Trophoblast cell (in vitro differentiated cells and primary cell): ENCODE measurements at regions not wholly inside any gene's neighbourhood (a gene's known extent, or its start where the extent isn't known, plus 50 kb on each side); places are given as distances from the start of the nearest gene placed in this dataset.
A peak's percentile ranks its signal among the peaks of the same experiment; 100 is the strongest.
"Not testable (repeated sequence)": the region's sequence is repeated elsewhere in the genome, so short reads cannot be mapped to it uniquely, and the experiment has no call there.

Experiments used
- DNase-seq, 2 donors: peaks; one replicate each; pipeline ENCODE4 v3.0.0-alpha.2; 2016
- H2AFZ ChIP-seq: 2 replicates; pipeline ENCODE4 v1.6.1; 2013; ENCODE audit warnings: low read length, moderate library complexity, mild to moderate bottlenecking; ENCODE audit not compliant: insufficient read depth, poor library complexity
- H2AK5ac ChIP-seq: 2 replicates; pipeline ENCODE4 v1.6.1; 2013; ENCODE audit warnings: mild to moderate bottlenecking, low read length
- H2BK120ac ChIP-seq: 2 replicates; pipeline ENCODE4 v1.6.1; 2013; ENCODE audit warnings: low read length, mild to moderate bottlenecking, moderate library complexity; ENCODE audit not compliant: insufficient read depth, poor library complexity
- H2BK12ac ChIP-seq: 2 replicates; pipeline ENCODE4 v1.6.1; 2013; ENCODE audit warnings: mild to moderate bottlenecking, low read length, moderate library complexity
- H2BK5ac ChIP-seq: 2 replicates; pipeline ENCODE4 v1.6.1; 2013; ENCODE audit warnings: low read length, low read depth, moderate library complexity, mild to moderate bottlenecking; ENCODE audit not compliant: poor library complexity
- H3K14ac ChIP-seq: 2 replicates; pipeline ENCODE4 v1.6.1; 2013; ENCODE audit warnings: mild to moderate bottlenecking, low read length
- H3K18ac ChIP-seq: 2 replicates; pipeline ENCODE4 v1.6.1; 2013; ENCODE audit warnings: mild to moderate bottlenecking, low read length
- H3K23ac ChIP-seq: 2 replicates; pipeline ENCODE4 v1.6.1; 2013; ENCODE audit warnings: low read length
- H3K27ac ChIP-seq: 2 replicates; pipeline ENCODE4 v1.5.1; 2013; ENCODE audit warnings: low read depth, mild to moderate bottlenecking, inconsistent platforms, low read length, moderate library complexity
- H3K27me3 ChIP-seq: 2 replicates; pipeline ENCODE4 v1.6.1; 2013; ENCODE audit warnings: inconsistent platforms, mild to moderate bottlenecking, low read length, moderate library complexity; ENCODE audit not compliant: insufficient read depth
- H3K36me3 ChIP-seq, 2 experiments: 1 replicate in 1 of 2; 2 replicates in 1 of 2; pipeline ENCODE4 v1.6.1; 2013; ENCODE audit warnings: low read length in 2 of 2, mild to moderate bottlenecking in 2 of 2, moderate library complexity in 1 of 2; ENCODE audit not compliant: insufficient read depth in 2 of 2, control insufficient read depth in 1 of 2
- H3K4ac ChIP-seq: 2 replicates; pipeline ENCODE4 v1.6.1; 2013; ENCODE audit warnings: low read depth, mild to moderate bottlenecking, low read length, moderate library complexity
- H3K4me1 ChIP-seq, 2 experiments: 1 replicate in 1 of 2; 2 replicates in 1 of 2; pipeline ENCODE4 v1.6.1; 2013; ENCODE audit warnings: low read length in 2 of 2, mild to moderate bottlenecking in 2 of 2, moderate library complexity in 1 of 2; ENCODE audit not compliant: insufficient read depth in 2 of 2, control insufficient read depth in 1 of 2
- H3K4me2 ChIP-seq: 2 replicates; pipeline ENCODE4 v1.6.1; 2013; ENCODE audit warnings: inconsistent platforms, mild to moderate bottlenecking, low read length, moderate library complexity
- H3K4me3 ChIP-seq: 2 replicates; pipeline ENCODE4 v1.5.1; 2013; ENCODE audit warnings: mild to moderate bottlenecking, low read depth, low read length, inconsistent platforms
- H3K79me1 ChIP-seq: one replicate; pipeline ENCODE4 v1.6.1; 2013; ENCODE audit warnings: low read length
- H3K79me2 ChIP-seq: 2 replicates; pipeline ENCODE4 v1.6.1; 2013; ENCODE audit warnings: low read length, mild to moderate bottlenecking; ENCODE audit not compliant: control insufficient read depth, insufficient read depth, poor library complexity
- H3K9ac ChIP-seq: 2 replicates; pipeline ENCODE4 v1.6.1; 2013; ENCODE audit warnings: mild to moderate bottlenecking, low read length
- H3K9me3 ChIP-seq: 2 replicates; pipeline ENCODE4 v1.6.1; 2013; ENCODE audit warnings: low read depth, mild to moderate bottlenecking, control low read depth, inconsistent platforms, low read length; ENCODE audit not compliant: insufficient read depth
- H4K12ac ChIP-seq: 2 replicates; pipeline ENCODE4 v1.6.1; 2013; ENCODE audit warnings: low read depth, mild to moderate bottlenecking, low read length, moderate library complexity
- H4K8ac ChIP-seq: 2 replicates; pipeline ENCODE4 v1.6.1; 2013; ENCODE audit warnings: low read depth, mild to moderate bottlenecking, low read length, moderate library complexity
- H4K91ac ChIP-seq: one replicate; pipeline ENCODE4 v1.6.1; 2013; ENCODE audit warnings: low read depth, mild to moderate bottlenecking, low read length, moderate library complexity
- WGBS: extraction: QIAGEN DNeasy Blood & Tissue Kit; methylation state at CpG from one replicate; pipeline ENCODE4 v1.1.7; 2013; ENCODE audit warnings: missing lambda C conversion rate; ENCODE audit not compliant: insufficient read length, insufficient coverage; ENCODE audit errors: extremely low coverage; 5-methylcytosine and 5-hydroxymethylcytosine counted together

DNA sequence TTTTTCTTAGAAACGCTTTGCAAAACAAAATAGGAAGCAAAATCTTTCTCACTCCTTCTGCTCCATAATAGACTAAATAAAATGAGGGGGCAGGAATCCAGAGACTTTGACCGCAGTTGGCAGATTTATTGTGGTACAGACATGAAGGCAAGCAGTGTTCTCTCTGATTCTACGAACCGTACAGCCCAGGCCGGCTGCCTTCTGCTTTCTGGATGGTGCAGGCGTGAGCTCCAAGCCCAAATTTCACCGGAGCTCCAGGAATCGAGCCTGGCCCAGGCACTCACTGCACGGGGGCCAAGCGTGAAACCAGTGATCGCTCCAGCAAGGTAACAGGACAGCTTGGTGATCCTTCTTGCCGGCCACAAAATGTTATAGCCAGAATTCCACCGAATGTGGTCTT, 202.9 kb downstream of the GOLGA6L6 start:
- not testable (repeated sequence) for H2BK120ac ChIP-seq, H3K79me1 ChIP-seq, DNase-seq, H4K91ac ChIP-seq, H3K4ac ChIP-seq, H2BK5ac ChIP-seq, H3K18ac ChIP-seq, H3K9ac ChIP-seq, H3K4me3 ChIP-seq, H3K27me3 ChIP-seq, H3K79me2 ChIP-seq, H2BK12ac ChIP-seq, H3K4me2 ChIP-seq, H3K23ac ChIP-seq, H3K4me1 ChIP-seq, H4K8ac ChIP-seq, H3K36me3 ChIP-seq, H4K12ac ChIP-seq, H2AFZ ChIP-seq, H3K14ac ChIP-seq, H3K27ac ChIP-seq, H2AK5ac ChIP-seq
- peaks cover 35% of the 10 kb centered on the region for H3K9me3 ChIP-seq
- no CpG with 5 or more reads among the region's 13 CpGs for WGBS

- not testable (repeated sequence) for H3K79me2 ChIP-seq, H4K8ac ChIP-seq, H2AFZ ChIP-seq, H2BK5ac ChIP-seq, H3K4ac ChIP-seq, H3K27me3 ChIP-seq, H3K79me1 ChIP-seq, H3K27ac ChIP-seq, H4K12ac ChIP-seq, H3K23ac ChIP-seq, H3K4me3 ChIP-seq, H3K4me2 ChIP-seq, H3K9ac ChIP-seq, H4K91ac ChIP-seq, H3K4me1 ChIP-seq, H2AK5ac ChIP-seq, H2BK120ac ChIP-seq, H3K18ac ChIP-seq, H2BK12ac ChIP-seq, H3K14ac ChIP-seq, H3K36me3 ChIP-seq
- no CpG with 5 or more reads among the region's 5 CpGs for WGBS
- H3K9me3 ChIP-seq, result peaks cover 28% of the 10 kb centered on the region
- DNase-seq, result peak in 1 of 2 donors; percentile 0
Measured at GRCh38 chr15:20337238-20337637, 204.4 kb downstream of the GOLGA6L6 start.

GRCh38 chr15:20334451-20334850, 207.1 kb downstream of the GOLGA6L6 start:
- H2AK5ac ChIP-seq, H4K12ac ChIP-seq: not testable (repeated sequence)
- no CpG with 5 or more reads among the region's 6 CpGs for WGBS

DNA sequence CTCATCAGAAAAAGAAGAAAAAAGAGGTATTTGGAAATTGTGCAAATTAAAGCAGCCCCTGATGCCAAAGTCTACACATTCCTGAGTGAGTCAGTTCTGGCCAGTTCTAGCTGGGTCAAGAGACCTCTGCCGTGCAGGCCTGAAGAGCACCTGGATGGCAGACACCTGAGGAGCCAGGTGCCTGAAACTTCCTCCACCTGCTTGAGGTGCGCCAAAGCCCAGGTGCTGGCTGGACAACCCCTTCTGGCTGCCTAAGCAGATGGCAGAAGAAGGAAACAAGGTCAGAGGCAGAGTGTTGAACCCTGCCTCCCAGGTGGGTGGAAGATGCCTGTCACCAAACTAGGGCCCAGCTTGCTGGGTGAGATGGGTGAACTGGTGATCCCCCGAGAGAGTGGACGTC, 215.8 kb downstream of the GOLGA6L6 start:
- H3K36me3 ChIP-seq, H3K18ac ChIP-seq, H3K4me1 ChIP-seq, H2BK12ac ChIP-seq, H2AK5ac ChIP-seq, H3K9me3 ChIP-seq, H3K4me3 ChIP-seq, H3K14ac ChIP-seq, H2BK120ac ChIP-seq, H3K79me1 ChIP-seq, H2AFZ ChIP-seq, H4K8ac ChIP-seq, H3K27me3 ChIP-seq, H3K9ac ChIP-seq, H4K12ac ChIP-seq, H3K4me2 ChIP-seq, H3K79me2 ChIP-seq, H3K27ac ChIP-seq, H2BK5ac ChIP-seq, H4K91ac ChIP-seq, H3K4ac ChIP-seq, H3K23ac ChIP-seq: not testable (repeated sequence)
- DNase-seq, result peak in 1 of 2 donors; percentile 32
- no CpG with 5 or more reads among the region's 4 CpGs for WGBS

More at GRCh38 chr15:20334451-20334850, 207.1 kb downstream of the GOLGA6L6 start:
- H2BK5ac ChIP-seq, H3K79me1 ChIP-seq, H3K9ac ChIP-seq, H3K14ac ChIP-seq, H2BK12ac ChIP-seq, H3K27me3 ChIP-seq, H3K27ac ChIP-seq, H3K18ac ChIP-seq, H3K4me1 ChIP-seq, H4K91ac ChIP-seq, H3K36me3 ChIP-seq, H3K23ac ChIP-seq, H2BK120ac ChIP-seq, H3K4ac ChIP-seq, H4K8ac ChIP-seq, H3K79me2 ChIP-seq, H3K4me3 ChIP-seq, H3K9me3 ChIP-seq, H3K4me2 ChIP-seq, DNase-seq, H2AFZ ChIP-seq: not testable (repeated sequence)
